GM19025 (cell line): ENCODE measurements at regions not wholly inside any gene's neighbourhood (a gene's known extent, or its start where the extent isn't known, plus 50 kb on each side); places are given as distances from the start of the nearest gene placed in this dataset.

Experiments used
- ATAC-seq: cut with Tn5 transposase; IDR thresholded peaks from one replicate; pipeline ENCODE4 v1.9.1; 2021; ENCODE audit warnings: mild to moderate bottlenecking, low read depth, moderate library complexity; ENCODE audit not compliant: unreplicated experiment

DNA sequence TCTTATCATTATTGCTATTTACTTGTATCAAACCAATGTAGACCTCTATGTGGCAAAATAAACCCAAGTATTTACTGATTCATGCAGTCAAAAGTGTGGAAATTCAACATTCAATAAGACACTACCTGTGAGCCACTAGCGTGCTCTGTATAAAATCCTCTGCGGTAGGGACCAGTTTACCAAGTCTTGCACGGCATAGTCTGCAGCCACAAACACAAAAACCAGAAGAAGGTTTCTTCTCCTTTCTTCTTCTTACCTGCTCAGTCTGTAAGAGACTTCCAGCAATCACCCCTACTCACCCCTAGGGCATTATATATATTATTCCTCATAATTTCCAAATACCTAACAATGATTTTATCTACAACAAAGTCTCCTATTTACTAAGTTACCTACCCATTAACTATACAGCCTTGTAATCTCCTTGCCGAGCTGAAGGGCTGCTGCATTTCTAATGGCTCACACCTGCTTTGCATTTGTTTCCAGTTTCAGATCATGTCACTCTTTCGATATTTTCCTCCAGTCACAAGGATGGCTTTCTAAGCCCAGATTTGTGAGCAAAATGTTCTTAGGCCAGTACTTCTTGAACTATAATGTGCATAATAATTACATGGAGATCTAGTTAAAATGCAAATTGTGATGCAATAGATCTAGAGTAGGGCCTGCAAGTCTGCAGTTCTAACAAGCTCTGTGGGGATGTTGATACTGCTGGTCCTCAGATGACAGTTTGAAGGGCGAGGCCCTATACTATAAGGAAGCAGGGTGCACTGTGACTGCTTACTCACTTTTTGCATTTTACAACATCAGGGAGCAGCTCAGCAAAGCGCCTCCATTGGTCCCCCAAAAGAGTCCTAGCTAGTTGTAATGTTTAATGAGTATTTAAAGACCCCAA lies 191.9 kb upstream of the DDI1 start:
- peak; percentile 96 for ATAC-seq

DNA sequence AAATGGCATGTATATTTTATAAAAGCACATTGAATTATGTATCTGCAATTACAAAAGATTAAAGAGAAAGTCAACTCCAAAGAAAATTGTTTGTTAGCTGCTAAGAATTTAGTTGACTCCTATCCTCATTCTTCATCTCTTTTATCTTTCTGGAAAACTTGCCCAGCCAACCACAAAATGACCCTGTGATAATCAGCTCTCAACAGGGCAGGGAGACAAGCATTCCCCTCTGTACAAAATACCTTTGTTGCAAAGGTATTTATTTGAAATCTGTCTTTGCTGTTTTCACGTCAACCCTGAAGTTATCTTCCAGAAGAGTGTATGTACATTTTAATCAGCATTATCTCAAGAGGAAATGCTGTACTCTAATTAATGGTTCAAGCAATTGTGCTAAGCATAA lies 191.1 kb upstream of the DDI1 start:
- ATAC-seq = no peak

DNA sequence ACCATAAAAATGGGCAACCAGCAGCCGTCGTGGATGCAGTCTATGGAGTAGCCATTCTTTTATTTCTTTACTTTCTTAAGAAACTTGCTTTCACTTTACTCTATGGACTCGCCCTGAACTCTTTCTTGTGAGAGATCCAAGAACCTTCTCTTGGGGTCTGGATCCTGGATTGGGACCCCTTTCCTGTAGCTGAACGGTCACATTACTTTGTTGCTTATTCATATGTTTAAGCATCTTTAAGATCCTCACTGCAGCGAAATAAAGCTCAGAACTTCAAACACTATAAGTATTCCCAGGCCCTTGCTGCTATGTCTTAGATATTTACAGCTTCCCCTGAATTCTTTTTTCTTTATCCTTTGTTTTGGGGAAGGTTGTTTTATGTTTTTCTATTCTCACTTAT lies 187.8 kb upstream of the DDI1 start:
- no peak for ATAC-seq

DNA sequence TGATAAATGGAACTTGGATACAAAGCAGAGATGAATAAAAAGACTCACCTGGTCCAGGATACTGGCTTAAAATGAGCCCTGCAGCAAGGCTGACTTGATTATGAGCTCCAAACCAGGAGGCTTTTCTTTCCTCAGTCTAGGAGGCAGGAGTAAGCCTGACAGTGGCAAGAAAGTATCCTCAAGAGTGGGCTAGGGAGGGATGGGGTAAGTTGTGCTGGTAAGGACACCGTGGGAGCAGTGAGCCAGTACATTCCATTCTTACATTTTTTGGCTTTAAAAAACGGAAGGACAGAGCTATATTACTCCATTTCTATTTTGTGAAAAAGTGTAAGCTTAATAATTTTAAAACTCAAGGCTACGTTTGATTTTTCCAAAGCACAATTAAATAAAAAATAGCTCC lies 187.1 kb upstream of the DDI1 start:
- ATAC-seq = no peak

DNA sequence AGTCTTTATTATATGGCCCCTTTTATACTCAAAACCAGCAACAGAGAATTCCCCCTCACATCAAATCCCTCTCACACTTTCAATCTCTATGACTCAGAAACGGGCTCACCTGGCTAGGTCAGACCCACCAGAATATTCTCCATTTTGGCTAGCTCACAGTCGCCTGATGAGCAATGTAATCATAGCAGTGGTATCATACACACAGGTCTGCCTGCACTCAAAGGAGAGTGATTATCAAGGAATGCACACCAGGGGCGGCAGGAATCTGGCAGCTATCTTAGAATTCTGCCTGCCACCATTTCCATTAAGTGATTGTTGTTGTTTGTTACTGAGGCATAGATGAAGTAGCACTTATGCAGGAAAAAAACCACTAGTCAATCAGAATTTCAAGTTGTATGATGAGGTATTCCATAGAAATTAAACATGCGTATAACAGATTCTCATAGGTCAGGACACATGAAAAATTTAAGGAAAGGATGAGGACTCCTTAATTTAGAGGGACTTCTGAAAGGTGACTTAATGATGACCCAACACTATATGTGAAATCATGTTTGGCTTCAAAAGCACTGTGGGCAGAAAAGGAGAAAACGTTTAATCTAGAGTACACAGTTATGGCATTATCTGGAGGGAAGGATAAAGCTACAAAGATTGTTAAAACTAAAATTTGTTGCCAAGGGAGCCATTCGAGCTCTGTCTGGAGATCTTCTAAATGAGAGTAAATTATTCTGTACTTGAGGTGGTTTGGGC lies 185.8 kb upstream of the DDI1 start:
- no peak for ATAC-seq

DNA sequence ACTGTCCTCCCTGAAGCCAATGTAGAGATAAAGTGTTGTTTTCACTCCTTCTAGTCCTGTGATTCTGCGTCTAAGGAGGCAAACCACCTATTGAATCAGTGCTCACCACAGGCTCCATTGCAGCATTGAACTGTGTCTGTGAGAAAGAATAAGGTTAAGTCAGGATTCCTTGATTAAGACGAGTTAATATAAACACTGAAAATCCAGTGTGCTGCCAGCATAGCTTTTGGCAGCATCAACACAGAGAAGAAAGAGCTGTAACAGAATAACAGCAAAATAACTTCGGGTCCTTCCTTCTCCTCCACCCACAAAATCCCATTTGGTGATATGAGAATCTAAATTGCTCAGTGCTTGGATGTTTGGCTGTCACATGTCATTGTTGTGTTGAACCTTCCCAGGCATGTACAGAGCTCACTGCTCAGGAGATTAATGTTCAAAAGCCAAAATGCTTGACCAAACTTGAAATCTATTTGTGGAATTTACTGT lies 185.2 kb upstream of the DDI1 start:
- no peak for ATAC-seq
